ENCODE measurements at regions not wholly inside any gene's neighbourhood (a gene's known extent, or its start where the extent isn't known, plus 50 kb on each side); places are given as distances from the start of the nearest gene placed in this dataset.
A peak's percentile ranks its signal among the peaks of the same experiment; 100 is the strongest.

DNA sequence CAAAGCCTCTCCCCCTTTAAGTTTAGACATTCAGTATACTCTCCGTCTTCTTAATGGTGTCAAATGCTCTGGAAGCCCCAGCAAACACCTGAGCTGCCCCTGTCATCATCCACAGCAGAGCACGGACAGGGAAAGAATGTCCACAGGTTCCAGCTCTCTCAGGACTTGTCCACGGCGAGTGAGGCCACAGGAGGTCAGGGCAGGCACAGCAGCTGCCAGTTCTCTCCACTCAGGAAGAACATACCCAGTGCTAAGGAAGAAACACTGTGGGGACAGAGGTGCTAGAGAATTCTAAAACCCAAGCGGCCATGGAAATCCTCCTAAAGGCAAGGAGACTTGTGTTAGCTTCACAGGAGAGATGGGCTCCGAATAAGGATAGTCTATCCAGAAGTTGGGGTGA lies 132.0 kb upstream of the SERP2 start:
- Histone ChIP-seq H3K27me3 (ENCODE audit: control insufficient read depth in 3 of 3, insufficient read depth in 3 of 3, low read length in 3 of 3) (no peaks in the 10 kb centered on the region), H3K9ac (ENCODE audit: low read depth in 1 of 3, low read length in 3 of 3) (no peak overlapping the region), H3K9me3 (ENCODE audit: control insufficient read depth in 3 of 3, low read length in 3 of 3) (no peaks in the 10 kb centered on the region), H3K27ac (ENCODE audit: low read depth, low read length) (no peak overlapping the region), H3K4me3 (ENCODE audit: low read length in 3 of 3) (no peak overlapping the region), H3K36me3 (ENCODE audit: control insufficient read depth in 3 of 3, insufficient read depth in 3 of 3, low read length in 3 of 3) (no peaks in the 10 kb centered on the region), H3K4me1 (ENCODE audit: control insufficient read depth in 3 of 3, insufficient read depth in 3 of 3, low read length in 3 of 3) (peaks cover 14 to 18% (median 18%) of the 10 kb centered on the region in 3 donors)

DNA sequence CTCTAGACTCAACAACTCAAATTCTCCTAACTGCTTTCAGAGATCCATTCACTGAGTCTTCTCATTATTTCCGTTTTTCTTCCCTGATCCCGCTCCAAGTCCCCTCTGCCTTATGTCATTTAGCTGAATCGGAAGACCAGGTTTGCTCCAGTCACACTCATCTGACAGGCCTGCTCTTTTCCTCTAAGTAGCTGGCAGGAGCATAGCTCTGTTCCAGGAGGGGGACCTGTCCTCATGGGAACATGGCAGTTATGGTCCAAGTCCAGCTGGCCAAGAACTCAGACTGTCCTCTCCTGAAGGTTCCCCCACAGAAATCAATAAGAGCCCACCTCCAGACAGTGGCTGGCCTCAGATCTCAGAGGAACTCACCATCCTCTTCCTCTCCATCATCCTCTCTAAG lies 130.9 kb upstream of the SERP2 start:
- Histone ChIP-seq H3K36me3 (ENCODE audit: control insufficient read depth in 3 of 3, insufficient read depth in 3 of 3, low read length in 3 of 3) (no peaks in the 10 kb centered on the region), H3K4me3 (ENCODE audit: low read length in 3 of 3) (no peak overlapping the region), H3K9me3 (ENCODE audit: control insufficient read depth in 3 of 3, low read length in 3 of 3) (no peaks in the 10 kb centered on the region), H3K27me3 (ENCODE audit: control insufficient read depth in 3 of 3, insufficient read depth in 3 of 3, low read length in 3 of 3) (no peaks in the 10 kb centered on the region), H3K27ac (ENCODE audit: low read depth, low read length) (peak overlapping the region; percentile 20), H3K9ac (ENCODE audit: low read depth in 1 of 3, low read length in 3 of 3) (peak overlapping the region in 1 of 3 donors; percentile 18), H3K4me1 (ENCODE audit: control insufficient read depth in 3 of 3, insufficient read depth in 3 of 3, low read length in 3 of 3) (peaks cover 5 to 8% (median 8%) of the 10 kb centered on the region in 3 donors)

DNA sequence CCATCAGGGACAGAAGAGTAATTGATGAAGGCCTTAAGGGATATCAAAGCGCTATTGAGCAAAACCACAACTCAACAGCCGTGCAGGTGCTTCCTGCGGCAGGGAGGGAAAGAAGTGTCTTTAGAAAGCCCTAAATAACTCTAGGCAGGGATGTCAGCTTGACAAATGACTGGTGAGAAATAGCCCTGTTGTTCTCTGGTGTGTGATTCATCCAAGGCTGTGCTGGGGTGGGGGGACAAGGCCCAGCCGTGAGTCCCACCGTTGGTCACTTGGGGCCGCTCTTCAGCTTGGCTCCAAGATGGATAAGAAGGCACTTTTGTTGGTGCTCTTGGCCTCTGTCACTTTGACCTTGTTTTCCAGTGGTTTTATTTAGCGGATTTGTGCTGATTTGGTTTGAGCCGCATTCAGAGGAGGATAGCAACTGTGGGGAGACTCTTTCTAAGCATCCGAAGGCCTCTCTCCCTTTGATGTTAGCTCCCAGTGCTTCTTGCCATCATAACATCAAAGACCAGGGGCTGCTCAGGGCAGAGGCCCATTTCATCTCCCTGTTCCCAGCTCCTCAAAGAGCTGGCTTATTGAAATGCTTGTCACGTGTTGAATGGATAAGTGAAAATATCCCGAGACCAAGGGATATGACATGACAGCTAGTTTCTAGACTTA lies 130.3 kb upstream of the SERP2 start:
- Histone ChIP-seq H3K27me3 (ENCODE audit: control insufficient read depth in 3 of 3, insufficient read depth in 3 of 3, low read length in 3 of 3) (no peaks in the 10 kb centered on the region), H3K9ac (ENCODE audit: low read depth in 1 of 3, low read length in 3 of 3) (peak overlapping the region in 1 of 3 donors; percentile 18), H3K36me3 (ENCODE audit: control insufficient read depth in 3 of 3, insufficient read depth in 3 of 3, low read length in 3 of 3) (no peaks in the 10 kb centered on the region), H3K4me1 (ENCODE audit: control insufficient read depth in 3 of 3, insufficient read depth in 3 of 3, low read length in 3 of 3) (peaks cover 3 to 5% (median 5%) of the 10 kb centered on the region in 3 donors), H3K4me3 (ENCODE audit: low read length in 3 of 3) (no peak overlapping the region), H3K27ac (ENCODE audit: low read depth, low read length) (peak overlapping the region; percentile 20), H3K9me3 (ENCODE audit: control insufficient read depth in 3 of 3, low read length in 3 of 3) (no peaks in the 10 kb centered on the region)

DNA sequence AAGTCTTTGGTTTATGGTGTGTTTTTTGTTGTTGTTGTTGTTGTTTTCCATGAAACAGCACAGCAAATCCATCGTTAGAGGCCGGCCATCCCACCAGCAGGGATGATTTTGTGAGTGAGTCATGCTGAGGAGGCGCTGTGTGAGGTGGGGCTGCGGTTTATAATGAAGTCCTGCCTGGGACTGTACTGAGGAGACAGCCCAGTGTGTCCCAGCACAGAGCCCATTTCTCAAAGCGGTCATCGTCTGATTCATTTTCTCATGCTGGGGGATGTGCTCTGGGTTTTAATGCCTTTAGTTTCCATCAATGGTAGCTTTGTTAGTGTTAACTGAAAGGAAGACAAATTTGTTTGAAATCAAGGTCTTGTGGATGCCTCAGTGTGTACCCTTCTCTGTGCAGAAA lies 129.3 kb upstream of the SERP2 start:
- Histone ChIP-seq H3K9me3 (ENCODE audit: control insufficient read depth in 3 of 3, low read length in 3 of 3) (no peaks in the 10 kb centered on the region), H3K27ac (ENCODE audit: low read depth, low read length) (no peak overlapping the region), H3K9ac (ENCODE audit: low read depth in 1 of 3, low read length in 3 of 3) (no peak overlapping the region)

DNA sequence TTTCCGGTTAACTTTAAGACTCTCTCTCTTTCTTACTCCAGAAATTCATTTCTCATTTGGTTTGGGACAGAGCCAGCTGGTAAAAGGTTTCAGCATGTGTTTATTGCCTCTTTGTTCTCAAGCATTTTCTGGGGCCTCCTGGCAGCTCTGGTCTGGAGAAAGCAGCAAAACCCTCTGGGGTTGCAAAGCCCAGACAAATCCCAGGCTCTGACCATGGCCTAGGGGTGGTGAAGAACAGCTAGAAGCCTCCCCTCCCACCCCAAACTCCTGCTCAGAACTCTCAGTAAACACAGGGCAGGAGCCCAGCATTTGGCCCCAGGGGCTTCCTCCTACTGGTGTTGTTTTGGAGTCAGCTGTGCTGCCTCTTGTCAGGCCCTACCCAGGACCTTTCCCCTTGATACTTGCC lies 124.2 kb upstream of the SERP2 start:
- H3K9ac ChIP-seq (ENCODE audit: low read depth in 1 of 3, low read length in 3 of 3): no peak overlapping the region
- no peaks in the 10 kb centered on the region for H3K9me3 ChIP-seq (ENCODE audit: control insufficient read depth in 3 of 3, low read length in 3 of 3)

More for the DNA sequence above, 129.3 kb upstream of the SERP2 start:
- Histone ChIP-seq H3K4me3 (ENCODE audit: low read length in 3 of 3) (no peak overlapping the region), H3K4me1 (ENCODE audit: control insufficient read depth in 3 of 3, insufficient read depth in 3 of 3, low read length in 3 of 3) (peaks cover 3 to 6% (median 5%) of the 10 kb centered on the region in 3 donors), H3K36me3 (ENCODE audit: control insufficient read depth in 3 of 3, insufficient read depth in 3 of 3, low read length in 3 of 3) (no peaks in the 10 kb centered on the region), H3K27me3 (ENCODE audit: control insufficient read depth in 3 of 3, insufficient read depth in 3 of 3, low read length in 3 of 3) (no peaks in the 10 kb centered on the region)

DNA sequence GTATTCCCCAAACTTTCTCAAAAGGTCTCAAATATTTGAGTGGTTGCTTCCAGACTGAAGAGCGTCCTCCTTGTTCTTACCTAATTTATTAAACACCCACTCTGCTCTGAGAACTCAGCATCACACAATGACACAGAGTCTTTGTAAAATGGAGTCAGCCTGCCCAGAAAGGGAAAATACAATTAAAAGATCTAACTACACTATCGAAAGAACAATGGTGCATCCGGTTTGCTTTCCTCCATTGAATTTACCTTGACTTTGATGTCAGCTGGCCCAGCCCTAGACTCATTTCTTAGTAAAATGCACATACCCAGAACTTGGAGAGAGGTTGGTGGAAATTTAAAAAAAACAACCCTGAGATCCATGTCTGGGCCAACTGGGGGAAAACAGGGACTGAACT lies 120.7 kb upstream of the SERP2 start:
- H3K9me3 ChIP-seq (ENCODE audit: control insufficient read depth in 3 of 3, low read length in 3 of 3): no peaks in the 10 kb centered on the region
- peaks cover 5 to 12% (median 9%) of the 10 kb centered on the region in 3 donors for H3K4me1 ChIP-seq (ENCODE audit: control insufficient read depth in 3 of 3, insufficient read depth in 3 of 3, low read length in 3 of 3)
- no peak overlapping the region for H3K9ac ChIP-seq (ENCODE audit: low read depth in 1 of 3, low read length in 3 of 3)
- H3K4me3 ChIP-seq (ENCODE audit: low read length in 3 of 3): no peak overlapping the region
- no peaks in the 10 kb centered on the region for H3K36me3 ChIP-seq (ENCODE audit: control insufficient read depth in 3 of 3, insufficient read depth in 3 of 3, low read length in 3 of 3)
- no peaks in the 10 kb centered on the region for H3K27me3 ChIP-seq (ENCODE audit: control insufficient read depth in 3 of 3, insufficient read depth in 3 of 3, low read length in 3 of 3)
- no peak overlapping the region for H3K27ac ChIP-seq (ENCODE audit: low read depth, low read length)

More for the DNA sequence above, 124.2 kb upstream of the SERP2 start:
- Histone ChIP-seq H3K36me3 (ENCODE audit: control insufficient read depth in 3 of 3, insufficient read depth in 3 of 3, low read length in 3 of 3) (no peaks in the 10 kb centered on the region), H3K27ac (ENCODE audit: low read depth, low read length) (peak overlapping the region; percentile 38), H3K4me3 (ENCODE audit: low read length in 3 of 3) (no peak overlapping the region), H3K4me1 (ENCODE audit: control insufficient read depth in 3 of 3, insufficient read depth in 3 of 3, low read length in 3 of 3) (peaks cover 5 to 12% (median 8%) of the 10 kb centered on the region in 3 donors), H3K27me3 (ENCODE audit: control insufficient read depth in 3 of 3, insufficient read depth in 3 of 3, low read length in 3 of 3) (no peaks in the 10 kb centered on the region)

DNA sequence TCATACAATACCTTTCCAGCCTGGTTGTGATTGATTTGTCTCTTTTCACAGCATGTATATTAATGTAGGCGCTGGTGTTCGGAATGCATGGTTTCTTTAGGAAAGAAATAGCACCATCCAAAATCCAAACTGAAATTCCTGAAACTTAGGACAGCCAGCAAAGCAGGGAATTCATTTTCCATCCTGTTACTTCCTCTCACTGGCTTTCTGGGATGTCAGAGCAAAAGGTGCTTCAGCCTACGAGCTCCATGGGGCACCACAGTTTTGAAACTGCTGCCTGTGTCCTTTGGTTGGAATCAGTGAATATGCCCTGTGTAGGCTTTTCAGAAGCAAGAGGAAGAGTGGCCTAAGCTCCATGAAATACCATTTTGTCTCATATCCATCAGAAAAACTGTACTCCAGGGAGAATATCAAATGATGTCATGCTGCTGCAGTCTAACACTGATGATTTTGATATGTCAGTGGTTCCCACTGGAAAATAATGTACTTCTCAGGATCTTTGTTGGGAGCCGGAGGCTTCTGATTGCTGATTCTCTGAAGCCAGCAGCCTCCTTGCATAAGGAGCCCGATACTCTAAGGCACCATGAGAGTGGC lies 117.8 kb upstream of the SERP2 start:
- H3K27me3 ChIP-seq (ENCODE audit: control insufficient read depth in 3 of 3, insufficient read depth in 3 of 3, low read length in 3 of 3): no peaks in the 10 kb centered on the region
- no peaks in the 10 kb centered on the region for H3K9me3 ChIP-seq (ENCODE audit: control insufficient read depth in 3 of 3, low read length in 3 of 3)
- H3K9ac ChIP-seq (ENCODE audit: low read depth in 1 of 3, low read length in 3 of 3): no peak overlapping the region
- H3K4me3 ChIP-seq (ENCODE audit: low read length in 3 of 3): no peak overlapping the region
- H3K4me1 ChIP-seq (ENCODE audit: control insufficient read depth in 3 of 3, insufficient read depth in 3 of 3, low read length in 3 of 3): peaks cover 8 to 16% (median 11%) of the 10 kb centered on the region in 3 donors
- H3K36me3 ChIP-seq (ENCODE audit: control insufficient read depth in 3 of 3, insufficient read depth in 3 of 3, low read length in 3 of 3): no peaks in the 10 kb centered on the region
- H3K27ac ChIP-seq (ENCODE audit: low read depth, low read length): no peak overlapping the region

DNA sequence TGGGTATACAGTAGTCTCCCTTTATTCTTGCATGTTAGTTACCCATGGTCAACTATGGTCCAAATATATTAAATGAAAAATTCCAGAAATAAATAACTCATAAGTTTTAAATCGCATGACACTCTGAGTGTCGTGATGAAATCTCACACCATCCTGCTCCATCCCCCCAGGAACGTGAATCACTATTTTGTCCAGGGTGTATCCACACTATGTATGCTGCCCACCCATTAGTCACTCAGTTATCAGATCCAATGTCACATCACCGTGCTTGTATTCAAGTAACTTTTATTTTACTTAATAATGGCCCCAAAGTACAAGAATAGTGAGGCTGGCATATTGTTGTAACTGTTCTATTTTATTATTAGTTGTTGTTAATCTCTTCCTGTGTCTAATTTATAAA lies 115.8 kb upstream of the SERP2 start:
- no peaks in the 10 kb centered on the region for H3K36me3 ChIP-seq (ENCODE audit: control insufficient read depth in 3 of 3, insufficient read depth in 3 of 3, low read length in 3 of 3)
- H3K27me3 ChIP-seq (ENCODE audit: control insufficient read depth in 3 of 3, insufficient read depth in 3 of 3, low read length in 3 of 3): no peaks in the 10 kb centered on the region
- no peak overlapping the region for H3K9ac ChIP-seq (ENCODE audit: low read depth in 1 of 3, low read length in 3 of 3)
- no peaks in the 10 kb centered on the region for H3K9me3 ChIP-seq (ENCODE audit: control insufficient read depth in 3 of 3, low read length in 3 of 3)
- H3K4me3 ChIP-seq (ENCODE audit: low read length in 3 of 3): no peak overlapping the region
- peaks cover 8 to 16% (median 11%) of the 10 kb centered on the region in 3 donors for H3K4me1 ChIP-seq (ENCODE audit: control insufficient read depth in 3 of 3, insufficient read depth in 3 of 3, low read length in 3 of 3)
- H3K27ac ChIP-seq (ENCODE audit: low read depth, low read length): no peak overlapping the region

DNA sequence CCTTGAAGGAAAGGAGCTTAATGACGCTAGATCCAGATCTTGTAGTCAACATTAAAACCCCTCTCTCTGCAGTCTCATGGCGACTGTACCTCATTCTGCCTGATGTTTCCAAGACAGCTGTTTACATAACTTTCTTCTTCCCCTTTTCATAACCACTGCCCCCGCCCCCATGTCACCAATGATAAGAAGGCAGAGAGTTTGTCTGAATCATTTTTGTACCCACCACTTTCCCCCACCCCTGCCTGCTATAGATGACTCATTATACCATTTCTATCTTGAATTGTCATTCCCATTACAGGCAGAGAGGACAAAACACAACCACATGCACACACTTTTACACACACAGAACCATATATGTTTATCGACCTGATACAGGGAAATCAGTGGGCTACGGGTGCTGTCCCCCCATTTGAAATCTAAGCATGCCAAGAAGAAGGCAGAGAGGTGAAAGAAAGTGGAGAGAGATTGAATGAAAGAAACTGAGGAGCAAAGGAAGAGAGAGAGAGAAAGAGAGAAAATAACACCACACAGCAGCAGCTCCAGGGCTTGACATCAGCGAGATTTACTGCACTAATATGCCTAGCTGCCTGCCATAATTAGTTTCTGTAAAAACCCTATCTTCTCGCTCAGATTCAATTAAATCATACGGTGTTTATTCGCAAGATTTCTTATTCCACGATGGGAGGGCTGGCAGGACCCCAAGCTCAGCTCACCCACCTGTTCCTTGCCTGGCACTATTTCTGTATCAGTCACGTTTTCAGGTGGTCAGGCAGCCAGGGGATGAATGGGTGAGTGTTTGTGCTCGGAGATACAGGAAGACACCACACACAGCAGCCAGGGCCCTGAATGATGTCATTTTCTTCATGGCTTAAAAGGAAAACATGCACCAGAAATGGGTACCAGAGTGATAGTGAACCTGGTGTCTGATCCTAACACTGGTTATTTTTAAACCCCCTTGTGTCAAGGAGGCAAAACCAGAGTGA lies 114.3 kb upstream of the SERP2 start:
- Histone ChIP-seq H3K9me3 (ENCODE audit: control insufficient read depth in 3 of 3, low read length in 3 of 3) (no peaks in the 10 kb centered on the region), H3K4me1 (ENCODE audit: control insufficient read depth in 3 of 3, insufficient read depth in 3 of 3, low read length in 3 of 3) (peaks cover 8 to 12% (median 11%) of the 10 kb centered on the region in 3 donors), H3K27ac (ENCODE audit: low read depth, low read length) (no peak overlapping the region), H3K27me3 (ENCODE audit: control insufficient read depth in 3 of 3, insufficient read depth in 3 of 3, low read length in 3 of 3) (no peaks in the 10 kb centered on the region), H3K36me3 (ENCODE audit: control insufficient read depth in 3 of 3, insufficient read depth in 3 of 3, low read length in 3 of 3) (no peaks in the 10 kb centered on the region), H3K4me3 (ENCODE audit: low read length in 3 of 3) (no peak overlapping the region), H3K9ac (ENCODE audit: low read depth in 1 of 3, low read length in 3 of 3) (no peak overlapping the region)
